Neuronal stem cell (in vitro differentiated cells): ENCODE measurements at regions not wholly inside any gene's neighbourhood (a gene's known extent, or its start where the extent isn't known, plus 50 kb on each side); places are given as distances from the start of the nearest gene placed in this dataset.

Source experiments
- DNase-seq: peaks from one replicate; pipeline ENCODE4 v3.0.0-alpha.2; 2013; ENCODE audit warnings: low spot score
- H2AFZ ChIP-seq: one replicate; pipeline ENCODE4 v1.6.1; 2013; ENCODE audit warnings: mild to moderate bottlenecking, low read length, inconsistent platforms
- H2AK5ac ChIP-seq: 2 replicates; pipeline ENCODE4 v1.6.1; 2013; ENCODE audit warnings: low read depth, mild to moderate bottlenecking, inconsistent platforms, low read length, moderate library complexity, mixed read lengths
- H2BK120ac ChIP-seq: 2 replicates; pipeline ENCODE4 v1.6.1; 2013; ENCODE audit warnings: low read depth, mild to moderate bottlenecking, inconsistent platforms, low read length, moderate library complexity, mixed read lengths
- H2BK12ac ChIP-seq: one replicate; pipeline ENCODE4 v1.6.1; 2013; ENCODE audit warnings: low read length, inconsistent platforms
- H2BK15ac ChIP-seq: 2 replicates; pipeline ENCODE4 v1.6.1; 2013; ENCODE audit warnings: mild to moderate bottlenecking, low read length, inconsistent platforms, mixed read lengths
- H2BK5ac ChIP-seq: one replicate; pipeline ENCODE4 v1.6.1; 2013; ENCODE audit warnings: inconsistent platforms, mild to moderate bottlenecking, low read length, moderate library complexity
- H3K14ac ChIP-seq: one replicate; pipeline ENCODE4 v1.6.1; 2013; ENCODE audit warnings: low read length, inconsistent platforms
- H3K18ac ChIP-seq: 2 replicates; pipeline ENCODE4 v1.6.1; 2013; ENCODE audit warnings: low read length, inconsistent platforms
- H3K23ac ChIP-seq: 2 replicates; pipeline ENCODE4 v1.6.1; 2013; ENCODE audit warnings: low read depth, mild to moderate bottlenecking, mixed read lengths, low read length, inconsistent platforms; ENCODE audit not compliant: poor library complexity
- H3K27ac ChIP-seq: replicated peaks from 3 replicates; pipeline ENCODE4 v1.5.1; 2013; ENCODE audit warnings: low read length, inconsistent platforms
- H3K27me3 ChIP-seq, 3 experiments: 2 replicates each; pipeline ENCODE4 v1.6.1; 2013; ENCODE audit warnings: low read length in 3 of 3, mild to moderate bottlenecking in 2 of 3, inconsistent platforms in 1 of 3, low read depth in 1 of 3, mixed read lengths in 1 of 3, moderate library complexity in 1 of 3; ENCODE audit not compliant: control insufficient read depth in 3 of 3, insufficient read depth in 3 of 3
- H3K36me3 ChIP-seq, 2 donors: replicated peaks in 1 of 2; 2 replicates each; pipeline ENCODE4 v1.6.1; 2013; ENCODE audit warnings: low read length in 2 of 2; ENCODE audit not compliant: control insufficient read depth in 2 of 2, insufficient read depth in 2 of 2
- H3K4ac ChIP-seq: 2 replicates; pipeline ENCODE4 v1.6.1; 2013; ENCODE audit warnings: inconsistent platforms, mild to moderate bottlenecking, low read length, moderate library complexity
- H3K4me1 ChIP-seq, 2 donors: 1 replicate in 1 of 2; 2 replicates in 1 of 2; pipeline ENCODE4 v1.6.1; 2013; ENCODE audit warnings: low read length in 2 of 2, low read depth in 1 of 2; ENCODE audit not compliant: control insufficient read depth in 2 of 2, insufficient read depth in 1 of 2
- H3K4me2 ChIP-seq: one replicate; pipeline ENCODE4 v1.6.1; 2013; ENCODE audit warnings: mild to moderate bottlenecking, low read length, inconsistent platforms; ENCODE audit not compliant: insufficient read depth, poor library complexity, severe bottlenecking
- H3K4me3 ChIP-seq, 2 donors: 2 replicates each; pipeline ENCODE4 v1.5.1; 2013; ENCODE audit warnings: low read length in 2 of 2, mild to moderate bottlenecking in 2 of 2, inconsistent platforms in 1 of 2, moderate library complexity in 1 of 2
- H3K79me1 ChIP-seq: one replicate; pipeline ENCODE4 v1.6.1; 2013; ENCODE audit warnings: low read depth, mild to moderate bottlenecking, inconsistent platforms, low read length, moderate library complexity
- H3K9ac ChIP-seq: one replicate; pipeline ENCODE4 v1.6.1; 2013; ENCODE audit warnings: mild to moderate bottlenecking, low read depth, low read length, inconsistent platforms; ENCODE audit not compliant: poor library complexity
- H3K9me3 ChIP-seq, 2 donors: replicated peaks in 1 of 2; 2 replicates each; pipeline versions ENCODE3 to v1.6.1; 2013; ENCODE audit warnings: low read length in 2 of 2, mild to moderate bottlenecking in 2 of 2, inconsistent platforms in 1 of 2, low read depth in 1 of 2, mixed read lengths in 1 of 2, moderate library complexity in 1 of 2; ENCODE audit not compliant: control insufficient read depth in 2 of 2, insufficient read depth in 1 of 2
- H4K8ac ChIP-seq: one replicate; pipeline ENCODE4 v1.6.1; 2013; ENCODE audit warnings: low read depth, mild to moderate bottlenecking, inconsistent platforms, low read length, moderate library complexity
- H4K91ac ChIP-seq: one replicate; pipeline ENCODE4 v1.6.1; 2013; ENCODE audit warnings: low read length, low read depth, mild to moderate bottlenecking, inconsistent platforms; ENCODE audit not compliant: poor library complexity
- WGBS, 2 donors: extraction: QIAGEN DNeasy Blood & Tissue Kit; methylation state at CpG; one replicate each; pipeline ENCODE4 v1.1.7; 2013; ENCODE audit warnings: missing lambda C conversion rate in 2 of 2, mixed read lengths in 1 of 2; ENCODE audit not compliant: insufficient read length in 2 of 2, insufficient replicate concordance in 1 of 2; ENCODE audit errors: extremely low coverage in 2 of 2; 5-methylcytosine and 5-hydroxymethylcytosine counted together

- H3K4me3 ChIP-seq = no peak overlapping the region
- H3K4ac ChIP-seq = no peak overlapping the region
- no peak for DNase-seq
- no peak overlapping the region for H4K8ac ChIP-seq
- no peaks in the 10 kb centered on the region for H3K9me3 ChIP-seq
- no peak overlapping the region for H2BK15ac ChIP-seq
- H3K36me3 ChIP-seq = no peaks in the 10 kb centered on the region
- no peak overlapping the region for H3K23ac ChIP-seq
- no peak overlapping the region for H2BK5ac ChIP-seq
- no peaks in the 10 kb centered on the region for H3K27me3 ChIP-seq
- no peak overlapping the region for H3K27ac ChIP-seq
- H3K9ac ChIP-seq = no peak overlapping the region
- H3K14ac ChIP-seq = no peak overlapping the region
- no peak overlapping the region for H2BK12ac ChIP-seq
- H3K4me2 ChIP-seq = no peak overlapping the region
- no peak overlapping the region for H2AK5ac ChIP-seq
- peaks cover 0 to 2% of the 10 kb centered on the region in 2 donors for H3K4me1 ChIP-seq
- no peak overlapping the region for H2AFZ ChIP-seq
- no peaks in the 10 kb centered on the region for H3K79me1 ChIP-seq
- no peak overlapping the region for H2BK120ac ChIP-seq
- H4K91ac ChIP-seq = no peak overlapping the region
- no peak overlapping the region for H3K18ac ChIP-seq
- WGBS, 2 donors = no CpG with 5 or more reads among the region's 2 CpGs
Observed at GRCh38 chr4:61024610-61025009, 175.5 kb upstream of the ADGRL3 start.

GRCh38 chr4:61027939-61028338, 172.2 kb upstream of the ADGRL3 start:
- H2BK120ac ChIP-seq = no peak overlapping the region
- no peak overlapping the region for H2BK5ac ChIP-seq
- H2AK5ac ChIP-seq = no peak overlapping the region
- H3K23ac ChIP-seq = no peak overlapping the region
- H3K36me3 ChIP-seq = no peaks in the 10 kb centered on the region
- H2AFZ ChIP-seq = no peak overlapping the region
- no peak overlapping the region for H4K91ac ChIP-seq
- H2BK15ac ChIP-seq = no peak overlapping the region
- no peak for DNase-seq
- no peaks in the 10 kb centered on the region for H3K79me1 ChIP-seq
- H3K18ac ChIP-seq = no peak overlapping the region
- no peak overlapping the region for H3K14ac ChIP-seq
- H3K9ac ChIP-seq = no peak overlapping the region
- no peak overlapping the region for H3K27ac ChIP-seq
- H3K4me3 ChIP-seq = no peak overlapping the region
- H4K8ac ChIP-seq = no peak overlapping the region
- no peak overlapping the region for H3K4ac ChIP-seq
- H2BK12ac ChIP-seq = no peak overlapping the region
- H3K4me2 ChIP-seq = no peak overlapping the region
- no peaks in the 10 kb centered on the region for H3K27me3 ChIP-seq
- H3K9me3 ChIP-seq = no peaks in the 10 kb centered on the region
- peaks cover 0 to 2% of the 10 kb centered on the region in 2 donors for H3K4me1 ChIP-seq

- Histone ChIP-seq H2BK5ac (no peak overlapping the region), H3K79me1 (no peaks in the 10 kb centered on the region), H4K91ac (no peak overlapping the region), H2BK120ac (no peak overlapping the region), H3K4me3 (no peak overlapping the region), H2BK12ac (no peak overlapping the region), H3K27ac (no peak overlapping the region), H3K4me1 (no peaks in the 10 kb centered on the region), H2BK15ac (no peak overlapping the region), H3K36me3 (no peaks in the 10 kb centered on the region), H3K14ac (no peak overlapping the region), H3K18ac (no peak overlapping the region), H3K9me3 (no peaks in the 10 kb centered on the region), H2AFZ (no peak overlapping the region), H2AK5ac (no peak overlapping the region), H3K23ac (no peak overlapping the region), H3K4ac (no peak overlapping the region), H3K4me2 (no peak overlapping the region), H3K9ac (no peak overlapping the region), H3K27me3 (no peaks in the 10 kb centered on the region), H4K8ac (peak overlapping the region; percentile 48)
- WGBS, 2 donors = no CpG with 5 or more reads among the region's 4 CpGs
- no peak for DNase-seq
Observed at GRCh38 chr4:61036071-61036684, 163.9 kb upstream of the ADGRL3 start.

DNA sequence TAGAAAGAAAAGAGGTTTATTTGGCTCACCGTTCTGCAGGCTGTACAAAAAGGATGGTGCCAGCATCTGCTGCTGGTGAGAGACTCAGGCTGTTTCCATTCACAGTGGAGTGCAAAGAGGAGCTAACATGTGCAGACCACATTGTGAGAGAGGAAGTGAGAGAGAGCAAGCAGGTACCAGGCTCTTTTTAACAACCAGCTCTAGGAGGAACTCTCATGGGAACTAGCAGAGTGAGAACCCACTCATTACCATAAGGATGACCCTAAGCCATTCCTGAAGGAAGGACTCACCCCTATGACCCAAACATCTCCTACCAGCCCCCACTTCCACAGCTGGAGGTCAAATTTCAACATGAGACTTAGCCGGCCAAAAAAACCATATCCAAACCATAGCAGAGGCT, 158.6 kb upstream of the ADGRL3 start:
- H3K4ac ChIP-seq = no peak overlapping the region
- no peak overlapping the region for H3K18ac ChIP-seq
- no peak overlapping the region for H3K4me2 ChIP-seq
- H2BK12ac ChIP-seq = no peak overlapping the region
- H3K79me1 ChIP-seq = no peaks in the 10 kb centered on the region
- no peak overlapping the region for H3K4me3 ChIP-seq
- no peak overlapping the region for H3K14ac ChIP-seq
- no peak overlapping the region for H2BK5ac ChIP-seq
- no peaks in the 10 kb centered on the region for H3K27me3 ChIP-seq
- H3K27ac ChIP-seq = no peak overlapping the region
- H3K9ac ChIP-seq = no peak overlapping the region
- H2AK5ac ChIP-seq = no peak overlapping the region
- no peak overlapping the region for H4K8ac ChIP-seq
- peaks cover 3 to 6% of the 10 kb centered on the region in 2 donors for H3K4me1 ChIP-seq
- H3K23ac ChIP-seq = no peak overlapping the region
- H2BK120ac ChIP-seq = no peak overlapping the region
- no peaks in the 10 kb centered on the region for H3K9me3 ChIP-seq
- no peak overlapping the region for H4K91ac ChIP-seq
- no peak overlapping the region for H2BK15ac ChIP-seq
- no peaks in the 10 kb centered on the region for H3K36me3 ChIP-seq
- no peak overlapping the region for H2AFZ ChIP-seq
- WGBS, 2 donors = no CpG with 5 or more reads among the region's 2 CpGs
- DNase-seq = no peak
